Suprapubic skin (tissue), 4 donors: ENCODE measurements at regions not wholly inside any gene's neighbourhood (a gene's known extent, or its start where the extent isn't known, plus 50 kb on each side); places are given as distances from the start of the nearest gene placed in this dataset.

Experiments used
- POLR2A ChIP-seq, 2 donors: fragments of 450-650 bp; IDR thresholded peaks; one replicate each; pipeline ENCODE4 v1.6.1; 2017; ENCODE audit warnings: antibody characterized with exemption in 2 of 2, mild to moderate bottlenecking in 2 of 2, moderate library complexity in 2 of 2
- POLR2AphosphoS5 ChIP-seq, 3 donors: sonication (generic); formaldehyde crosslinking; IDR thresholded peaks; one replicate each; pipeline ENCODE4 v1.6.1; 2017; ENCODE audit warnings: antibody characterized with exemption in 3 of 3
- TF ChIP-seq, protein P1 (sequence below), 2 donors: fragments of 200-600 bp in 1 of 2; fragments of 450-650 bp in 1 of 2; sonication (generic) in 1 of 2; IDR thresholded peaks; one replicate each; pipeline ENCODE4 v1.5.1; 2016 to 2019; ENCODE audit warnings: antibody characterized with exemption in 2 of 2, mild to moderate bottlenecking in 1 of 2, moderate library complexity in 1 of 2

DNA sequence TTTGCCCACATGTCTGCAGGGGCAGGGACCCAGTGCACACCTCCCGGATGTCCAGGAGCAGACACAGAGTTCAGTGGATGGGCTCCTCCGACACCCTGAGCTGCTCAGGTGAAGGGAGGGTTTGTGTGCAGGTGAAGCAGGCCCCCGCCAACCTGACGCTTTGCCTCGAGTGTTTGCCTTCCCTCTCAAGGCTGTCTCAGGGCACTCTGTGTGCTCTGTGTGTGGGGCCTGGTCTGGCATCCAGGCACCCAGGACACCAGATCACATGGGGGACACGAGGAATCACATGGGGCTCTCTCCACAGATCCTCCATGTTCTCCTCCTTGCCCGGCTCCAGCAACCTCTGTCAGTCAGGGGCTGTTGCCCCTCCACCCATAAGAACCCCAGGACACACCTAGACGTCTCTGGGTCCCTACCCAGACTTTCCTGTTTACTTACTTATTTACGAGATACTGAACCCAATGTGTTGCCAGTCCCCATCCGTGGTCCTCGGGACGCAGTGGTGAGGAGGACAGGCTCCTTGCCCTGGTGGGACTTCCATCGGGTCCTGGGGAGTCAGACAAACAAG lies 99.5 kb downstream of the HTR5A start:
- TF ChIP-seq, protein P1, sequence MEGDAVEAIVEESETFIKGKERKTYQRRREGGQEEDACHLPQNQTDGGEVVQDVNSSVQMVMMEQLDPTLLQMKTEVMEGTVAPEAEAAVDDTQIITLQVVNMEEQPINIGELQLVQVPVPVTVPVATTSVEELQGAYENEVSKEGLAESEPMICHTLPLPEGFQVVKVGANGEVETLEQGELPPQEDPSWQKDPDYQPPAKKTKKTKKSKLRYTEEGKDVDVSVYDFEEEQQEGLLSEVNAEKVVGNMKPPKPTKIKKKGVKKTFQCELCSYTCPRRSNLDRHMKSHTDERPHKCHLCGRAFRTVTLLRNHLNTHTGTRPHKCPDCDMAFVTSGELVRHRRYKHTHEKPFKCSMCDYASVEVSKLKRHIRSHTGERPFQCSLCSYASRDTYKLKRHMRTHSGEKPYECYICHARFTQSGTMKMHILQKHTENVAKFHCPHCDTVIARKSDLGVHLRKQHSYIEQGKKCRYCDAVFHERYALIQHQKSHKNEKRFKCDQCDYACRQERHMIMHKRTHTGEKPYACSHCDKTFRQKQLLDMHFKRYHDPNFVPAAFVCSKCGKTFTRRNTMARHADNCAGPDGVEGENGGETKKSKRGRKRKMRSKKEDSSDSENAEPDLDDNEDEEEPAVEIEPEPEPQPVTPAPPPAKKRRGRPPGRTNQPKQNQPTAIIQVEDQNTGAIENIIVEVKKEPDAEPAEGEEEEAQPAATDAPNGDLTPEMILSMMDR (IDR thresholded peaks at IDR 0.05): no peak
- TF ChIP-seq POLR2AphosphoS5 (IDR thresholded peaks at IDR 0.05): no peak
- no peak for TF ChIP-seq POLR2A (IDR thresholded peaks at IDR 0.05)
